GM12875 (cell line): ENCODE measurements at regions not wholly inside any gene's neighbourhood (a gene's known extent, or its start where the extent isn't known, plus 50 kb on each side); places are given as distances from the start of the nearest gene placed in this dataset.

Source experiments
- H3K4me3 ChIP-seq: one replicate; pipeline ENCODE4 v1.5.1; 2011; ENCODE audit warnings: low read depth, low read length, control low read depth
- CTCF ChIP-seq: IDR thresholded peaks from 2 replicates; pipeline ENCODE4 v1.5.1; 2011; ENCODE audit warnings: low read depth, mild to moderate bottlenecking, control low read depth, inconsistent platforms, low read length, moderate library complexity, borderline replicate concordance; ENCODE audit not compliant: insufficient read depth

- TF ChIP-seq CTCF: no peak
- no peak overlapping the region for H3K4me3 ChIP-seq
Measured at GRCh38 chr5:109476292-109476691, 66.5 kb upstream of the PJA2 start.

GRCh38 chr5:109469896-109470662 is 60.3 kb upstream of the PJA2 start:
- no peak for TF ChIP-seq CTCF
- H3K4me3 ChIP-seq: no peak overlapping the region

- no peak overlapping the region for H3K4me3 ChIP-seq
- peak; percentile 63; the same call in 1 of the 2 replicates for TF ChIP-seq CTCF
Measured at GRCh38 chr5:109468737-109469420, 59.1 kb upstream of the PJA2 start.

- TF ChIP-seq CTCF: no peak
Measured at GRCh38 chr5:109468288-109468676, 58.5 kb upstream of the PJA2 start.

GRCh38 chr5:109467058-109467457 is 57.3 kb upstream of the PJA2 start:
- TF ChIP-seq CTCF: no peak
- H3K4me3 ChIP-seq: no peak overlapping the region

More at GRCh38 chr5:109468288-109468676, 58.5 kb upstream of the PJA2 start:
- no peak overlapping the region for H3K4me3 ChIP-seq
